ENCODE measurements at regions not wholly inside any gene's neighbourhood (a gene's known extent, or its start where the extent isn't known, plus 50 kb on each side); places are given as distances from the start of the nearest gene placed in this dataset.

- TF ChIP-seq POLR2AphosphoS5 (IDR thresholded peaks at IDR 0.05; ENCODE audit: low read depth, low read length), result no peak
- no peak for TF ChIP-seq TCF7L2 (IDR thresholded peaks at IDR 0.05; ENCODE audit: low read depth, low read length)
- TF ChIP-seq SIN3A (IDR thresholded peaks at IDR 0.05; ENCODE audit: borderline replicate concordance, insufficient read depth, low read depth, low read length), result no peak
- TF ChIP-seq REST (IDR thresholded peaks at IDR 0.05; ENCODE audit: insufficient read depth in 1 of 2, low read depth in 2 of 2, low read length in 1 of 2), result no peak
- TF ChIP-seq, protein P1, sequence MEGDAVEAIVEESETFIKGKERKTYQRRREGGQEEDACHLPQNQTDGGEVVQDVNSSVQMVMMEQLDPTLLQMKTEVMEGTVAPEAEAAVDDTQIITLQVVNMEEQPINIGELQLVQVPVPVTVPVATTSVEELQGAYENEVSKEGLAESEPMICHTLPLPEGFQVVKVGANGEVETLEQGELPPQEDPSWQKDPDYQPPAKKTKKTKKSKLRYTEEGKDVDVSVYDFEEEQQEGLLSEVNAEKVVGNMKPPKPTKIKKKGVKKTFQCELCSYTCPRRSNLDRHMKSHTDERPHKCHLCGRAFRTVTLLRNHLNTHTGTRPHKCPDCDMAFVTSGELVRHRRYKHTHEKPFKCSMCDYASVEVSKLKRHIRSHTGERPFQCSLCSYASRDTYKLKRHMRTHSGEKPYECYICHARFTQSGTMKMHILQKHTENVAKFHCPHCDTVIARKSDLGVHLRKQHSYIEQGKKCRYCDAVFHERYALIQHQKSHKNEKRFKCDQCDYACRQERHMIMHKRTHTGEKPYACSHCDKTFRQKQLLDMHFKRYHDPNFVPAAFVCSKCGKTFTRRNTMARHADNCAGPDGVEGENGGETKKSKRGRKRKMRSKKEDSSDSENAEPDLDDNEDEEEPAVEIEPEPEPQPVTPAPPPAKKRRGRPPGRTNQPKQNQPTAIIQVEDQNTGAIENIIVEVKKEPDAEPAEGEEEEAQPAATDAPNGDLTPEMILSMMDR (IDR thresholded peaks at IDR 0.05), result no peak
- ChIA-PET CTCF (no interaction called here), POLR2A (no interaction called here)
- in situ Hi-C loops (cut with HindIII; ENCODE audit: low pct_unique_long_range_greater_than_20kb, low sequenced_read_pairs) (no loop called here), intact Hi-C loops (cut with micrococcal nuclease; ENCODE audit: unreplicated experiment) (no loop called here)
- Histone ChIP-seq H3K27me3 (ENCODE audit: control insufficient read depth, insufficient read depth, low read length) (peaks cover 2% of the 10 kb centered on the region; the same call in 1 of the 2 replicates), H3K4me3 (ENCODE audit: low read depth in 2 of 2, low read length in 2 of 2) (no peak overlapping the region), H3K9me3 (ENCODE audit: control insufficient read depth, insufficient read depth, low read depth, low read length) (no peaks in the 10 kb centered on the region), H3K4me1 (ENCODE audit: control insufficient read depth, insufficient read depth, low read length) (no peaks in the 10 kb centered on the region), H3K27ac (ENCODE audit: low read length) (no peak overlapping the region), H3K36me3 (ENCODE audit: control insufficient read depth, insufficient read depth, low read length) (no peaks in the 10 kb centered on the region)
- ATAC-seq (no peak), DNase-seq (ENCODE audit: low read depth, low spot score) (no peak)
- BruUV-seq (replicated peaks), result no TSS peak
These were observed 104.4 kb upstream of the CXCL14 start for GRCh38 chr5:135683189-135683588.

- BruUV-seq (replicated peaks), result no TSS peak
- CTCF ChIA-PET, result no interaction called here
These were observed 101.9 kb upstream of the CXCL14 start for GRCh38 chr5:135680713-135681112.

More at GRCh38 chr5:135680713-135681112, 101.9 kb upstream of the CXCL14 start:
- intact Hi-C loops (cut with micrococcal nuclease; ENCODE audit: unreplicated experiment) (no loop called here), in situ Hi-C loops (cut with HindIII; ENCODE audit: low pct_unique_long_range_greater_than_20kb, low sequenced_read_pairs) (no loop called here)
- Histone ChIP-seq H3K27me3 (ENCODE audit: control insufficient read depth, insufficient read depth, low read length) (no peaks in the 10 kb centered on the region), H3K27ac (ENCODE audit: low read length) (no peak overlapping the region), H3K4me3 (ENCODE audit: low read depth in 2 of 2, low read length in 2 of 2) (no peak overlapping the region), H3K9me3 (ENCODE audit: control insufficient read depth, insufficient read depth, low read depth, low read length) (no peaks in the 10 kb centered on the region), H3K4me1 (ENCODE audit: control insufficient read depth, insufficient read depth, low read length) (no peaks in the 10 kb centered on the region), H3K36me3 (ENCODE audit: control insufficient read depth, insufficient read depth, low read length) (no peaks in the 10 kb centered on the region)
- POLR2A ChIA-PET, result no interaction called here
- DNase-seq (ENCODE audit: low read depth, low spot score) (no peak), ATAC-seq (no peak)
- TF ChIP-seq REST (IDR thresholded peaks at IDR 0.05; ENCODE audit: insufficient read depth in 1 of 2, low read depth in 2 of 2, low read length in 1 of 2), result no peak
- TF ChIP-seq POLR2AphosphoS5 (IDR thresholded peaks at IDR 0.05; ENCODE audit: low read depth, low read length), result no peak
- no peak for TF ChIP-seq TCF7L2 (IDR thresholded peaks at IDR 0.05; ENCODE audit: low read depth, low read length)
- TF ChIP-seq SIN3A (IDR thresholded peaks at IDR 0.05; ENCODE audit: borderline replicate concordance, insufficient read depth, low read depth, low read length), result no peak
- TF ChIP-seq, protein P1 (IDR thresholded peaks at IDR 0.05), result no peak

All from Panc1 (cell line).